ENCODE measurements at regions not wholly inside any gene's neighbourhood (a gene's known extent, or its start where the extent isn't known, plus 50 kb on each side); places are given as distances from the start of the nearest gene placed in this dataset.

DNA sequence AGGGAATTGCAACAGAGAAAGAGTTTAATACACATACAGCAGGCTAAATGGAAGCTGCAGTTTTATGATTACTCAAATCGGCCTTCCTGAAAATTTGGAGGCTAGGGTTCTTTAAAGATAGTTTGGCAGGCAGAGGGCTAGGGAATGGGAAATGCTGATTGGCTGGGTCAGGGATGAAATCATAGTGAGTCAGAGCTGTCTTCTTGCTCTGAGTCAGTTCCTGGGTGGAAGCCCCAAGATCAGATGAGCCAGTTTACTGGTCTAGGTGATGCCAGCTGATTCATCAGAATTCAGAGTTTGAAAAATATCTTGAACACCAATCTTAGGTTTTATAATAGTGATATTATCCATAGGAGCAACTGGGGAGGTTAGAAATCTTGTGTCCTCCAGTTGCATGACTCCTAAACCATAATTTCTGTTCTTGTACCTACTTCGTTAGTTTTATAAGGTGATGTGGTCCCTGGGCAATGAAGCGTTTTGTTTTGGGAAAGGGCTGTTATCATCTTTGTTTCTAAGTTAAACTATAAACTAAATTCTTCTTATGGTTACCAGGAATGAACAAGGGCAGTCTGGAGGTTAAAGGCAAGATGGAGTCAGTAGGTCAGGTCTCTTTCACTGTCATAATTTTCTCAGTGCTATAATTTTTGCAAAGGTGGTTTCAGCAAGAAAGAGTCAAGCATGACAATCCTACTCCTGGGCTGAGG is 257.8 kb upstream of the CCDC196 start:
- Histone ChIP-seq H3K4me1 (ENCODE audit: control insufficient read depth in 2 of 2, insufficient read depth in 2 of 2, low read length in 1 of 2) (no peaks in the 10 kb centered on the region), H3K9me3 (ENCODE audit: control insufficient read depth in 2 of 2, insufficient read depth in 1 of 2, low read depth in 1 of 2, low read length in 1 of 2) (peaks cover 3% of the 10 kb centered on the region in 2 donors), H3K36me3 (ENCODE audit: control insufficient read depth in 2 of 2, insufficient read depth in 2 of 2, low read length in 1 of 2) (no peaks in the 10 kb centered on the region), H3K27me3 (ENCODE audit: control insufficient read depth in 1 of 2, insufficient read depth in 2 of 2, low read length in 2 of 2) (no peaks in the 10 kb centered on the region), H3K4me3 (ENCODE audit: low read depth in 1 of 2, low read length in 2 of 2) (no peak overlapping the region), H3K27ac (ENCODE audit: low read depth in 2 of 2, low read length in 1 of 2) (no peak overlapping the region)
- WGBS, 2 donors, result 90 to 92% methylated on average over 3 of the region's 3 CpGs

DNA sequence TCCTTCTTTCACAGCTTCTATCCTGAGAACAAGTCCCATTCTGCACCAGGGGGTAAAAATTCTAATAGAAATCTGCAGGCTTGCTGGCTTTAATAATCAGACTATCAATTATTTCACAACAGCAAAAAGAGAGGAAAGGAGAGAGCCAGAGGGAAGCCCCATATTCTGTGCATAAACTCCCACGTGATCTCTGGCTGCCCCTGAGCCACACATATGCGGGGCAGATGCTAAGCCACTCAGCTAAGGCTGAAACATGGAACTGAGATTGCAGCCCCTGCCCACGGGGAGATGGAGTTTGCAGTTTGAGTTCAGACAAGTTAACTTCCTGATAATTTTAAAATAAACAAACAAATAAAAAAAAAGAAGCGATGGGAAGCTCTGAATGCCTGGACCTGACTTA is 254.4 kb upstream of the CCDC196 start:
- no peaks in the 10 kb centered on the region for H3K4me1 ChIP-seq (ENCODE audit: control insufficient read depth in 2 of 2, insufficient read depth in 2 of 2, low read length in 1 of 2)
- H3K9me3 ChIP-seq (ENCODE audit: control insufficient read depth in 2 of 2, insufficient read depth in 1 of 2, low read depth in 1 of 2, low read length in 1 of 2), result peaks cover 0 to 2% of the 10 kb centered on the region in 2 donors
- H3K36me3 ChIP-seq (ENCODE audit: control insufficient read depth in 2 of 2, insufficient read depth in 2 of 2, low read length in 1 of 2), result no peaks in the 10 kb centered on the region
- H3K4me3 ChIP-seq (ENCODE audit: low read depth in 1 of 2, low read length in 2 of 2), result no peak overlapping the region
- no peak overlapping the region for H3K27ac ChIP-seq (ENCODE audit: low read depth in 2 of 2, low read length in 1 of 2)
- 40 to 43% methylated on average over 4 of the region's 4 CpGs for WGBS, 2 donors
- H3K27me3 ChIP-seq (ENCODE audit: control insufficient read depth in 1 of 2, insufficient read depth in 2 of 2, low read length in 2 of 2), result no peaks in the 10 kb centered on the region

DNA sequence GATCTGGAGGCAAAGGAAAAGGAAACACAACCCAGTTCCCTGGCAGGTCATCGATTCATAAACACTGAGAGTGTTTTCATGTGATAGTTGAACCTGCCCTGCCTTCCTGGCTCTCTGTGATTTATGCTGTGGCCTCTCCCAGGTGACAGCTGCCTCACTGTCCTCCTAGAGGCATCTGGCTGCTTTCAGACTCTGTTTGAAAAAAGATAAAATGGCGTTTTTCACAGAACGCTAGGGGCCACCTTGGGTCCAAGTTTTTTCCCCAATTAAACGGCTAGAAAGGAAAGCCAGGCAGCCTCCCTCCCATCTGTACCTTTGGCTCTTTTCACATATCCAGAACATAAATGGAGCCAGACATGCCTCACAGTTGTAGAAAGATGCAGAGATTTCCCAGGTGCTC is 252.6 kb upstream of the CCDC196 start:
- Histone ChIP-seq H3K4me1 (ENCODE audit: control insufficient read depth in 2 of 2, insufficient read depth in 2 of 2, low read length in 1 of 2) (no peaks in the 10 kb centered on the region), H3K27ac (ENCODE audit: low read depth in 2 of 2, low read length in 1 of 2) (no peak overlapping the region), H3K36me3 (ENCODE audit: control insufficient read depth in 2 of 2, insufficient read depth in 2 of 2, low read length in 1 of 2) (no peaks in the 10 kb centered on the region), H3K9me3 (ENCODE audit: control insufficient read depth in 2 of 2, insufficient read depth in 1 of 2, low read depth in 1 of 2, low read length in 1 of 2) (no peaks in the 10 kb centered on the region), H3K27me3 (ENCODE audit: control insufficient read depth in 1 of 2, insufficient read depth in 2 of 2, low read length in 2 of 2) (no peaks in the 10 kb centered on the region), H3K4me3 (ENCODE audit: low read depth in 1 of 2, low read length in 2 of 2) (no peak overlapping the region)
- WGBS, 2 donors, result 39 to 43% methylated on average over 4 of the region's 4 CpGs

DNA sequence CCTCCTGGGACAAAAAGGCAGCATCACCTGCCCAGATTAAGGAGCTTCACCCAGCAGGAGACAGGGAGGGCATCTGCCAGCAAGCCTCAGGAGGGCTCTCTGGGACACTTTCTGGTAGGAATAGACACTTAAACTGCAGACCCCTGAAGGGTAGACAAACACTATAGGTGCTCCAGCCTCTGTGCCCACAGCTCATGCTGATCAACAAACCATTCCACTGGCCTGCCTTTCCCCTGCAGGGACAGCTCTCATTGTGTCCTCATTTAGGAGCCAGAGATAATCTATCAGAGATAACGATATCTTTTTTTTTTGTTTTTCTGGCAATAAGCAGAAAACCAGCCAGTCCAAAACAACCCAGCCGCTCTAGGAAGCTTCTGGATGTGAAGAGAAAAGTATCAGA is 251.8 kb upstream of the CCDC196 start:
- 78 to 79% methylated on average over 2 of the region's 2 CpGs for WGBS, 2 donors
- Histone ChIP-seq H3K4me3 (ENCODE audit: low read depth in 1 of 2, low read length in 2 of 2) (no peak overlapping the region), H3K9me3 (ENCODE audit: control insufficient read depth in 2 of 2, insufficient read depth in 1 of 2, low read depth in 1 of 2, low read length in 1 of 2) (no peaks in the 10 kb centered on the region), H3K4me1 (ENCODE audit: control insufficient read depth in 2 of 2, insufficient read depth in 2 of 2, low read length in 1 of 2) (no peaks in the 10 kb centered on the region), H3K36me3 (ENCODE audit: control insufficient read depth in 2 of 2, insufficient read depth in 2 of 2, low read length in 1 of 2) (no peaks in the 10 kb centered on the region), H3K27ac (ENCODE audit: low read depth in 2 of 2, low read length in 1 of 2) (no peak overlapping the region), H3K27me3 (ENCODE audit: control insufficient read depth in 1 of 2, insufficient read depth in 2 of 2, low read length in 2 of 2) (no peaks in the 10 kb centered on the region)

DNA sequence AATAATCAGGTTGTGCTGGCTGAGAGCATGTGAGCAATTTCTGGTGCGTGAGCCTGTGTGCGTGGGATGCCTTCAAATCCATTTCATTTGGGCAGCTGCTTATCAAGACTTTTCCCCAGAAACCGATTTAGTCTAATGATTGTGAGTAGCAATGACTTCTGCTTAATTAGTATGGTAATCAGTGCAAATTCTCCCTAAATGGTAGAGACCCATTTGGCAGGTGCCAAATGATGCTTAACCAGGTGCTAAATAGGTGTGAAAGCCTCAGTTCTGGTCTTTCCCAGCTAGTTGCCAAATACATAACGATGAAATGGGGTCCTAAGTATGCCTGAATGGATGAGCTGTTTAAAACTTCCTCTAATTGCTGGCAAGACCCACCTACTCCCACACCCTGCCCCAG is 248.4 kb upstream of the CCDC196 start:
- Histone ChIP-seq H3K36me3 (ENCODE audit: control insufficient read depth in 2 of 2, insufficient read depth in 2 of 2, low read length in 1 of 2) (no peaks in the 10 kb centered on the region), H3K27ac (ENCODE audit: low read depth in 2 of 2, low read length in 1 of 2) (no peak overlapping the region), H3K4me1 (ENCODE audit: control insufficient read depth in 2 of 2, insufficient read depth in 2 of 2, low read length in 1 of 2) (no peaks in the 10 kb centered on the region), H3K4me3 (ENCODE audit: low read depth in 1 of 2, low read length in 2 of 2) (no peak overlapping the region), H3K27me3 (ENCODE audit: control insufficient read depth in 1 of 2, insufficient read depth in 2 of 2, low read length in 2 of 2) (no peaks in the 10 kb centered on the region), H3K9me3 (ENCODE audit: control insufficient read depth in 2 of 2, insufficient read depth in 1 of 2, low read depth in 1 of 2, low read length in 1 of 2) (no peaks in the 10 kb centered on the region)
- 71 to 73% methylated on average over 4 of the region's 4 CpGs for WGBS, 2 donors

DNA sequence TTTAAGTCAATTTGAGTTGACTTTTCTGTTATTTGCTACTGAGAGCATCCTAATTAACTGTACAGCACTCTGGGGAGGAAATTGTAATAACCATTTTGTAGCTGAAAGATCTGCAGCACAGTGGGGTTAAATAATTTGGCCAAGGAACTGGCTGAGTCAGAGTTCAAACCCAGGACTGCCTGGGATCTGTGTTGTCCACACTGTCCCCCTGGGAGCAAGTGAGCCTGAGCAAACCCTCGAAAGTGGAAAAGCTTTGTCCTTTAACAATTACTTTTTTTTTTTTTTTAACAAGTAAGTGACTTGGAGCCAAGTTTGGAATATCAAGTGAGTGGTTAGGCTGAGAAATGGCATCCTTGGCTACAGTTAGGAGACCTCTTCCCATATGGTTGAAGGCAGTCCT is 247.2 kb upstream of the CCDC196 start:
- H3K36me3 ChIP-seq (ENCODE audit: control insufficient read depth in 2 of 2, insufficient read depth in 2 of 2, low read length in 1 of 2), result no peaks in the 10 kb centered on the region
- WGBS, 2 donors, result 48 to 65% methylated on average over 1 of the region's 1 CpG
- no peak overlapping the region for H3K4me3 ChIP-seq (ENCODE audit: low read depth in 1 of 2, low read length in 2 of 2)
- no peak overlapping the region for H3K27ac ChIP-seq (ENCODE audit: low read depth in 2 of 2, low read length in 1 of 2)
- H3K9me3 ChIP-seq (ENCODE audit: control insufficient read depth in 2 of 2, insufficient read depth in 1 of 2, low read depth in 1 of 2, low read length in 1 of 2), result no peaks in the 10 kb centered on the region
- H3K27me3 ChIP-seq (ENCODE audit: control insufficient read depth in 1 of 2, insufficient read depth in 2 of 2, low read length in 2 of 2), result no peaks in the 10 kb centered on the region
- H3K4me1 ChIP-seq (ENCODE audit: control insufficient read depth in 2 of 2, insufficient read depth in 2 of 2, low read length in 1 of 2), result no peaks in the 10 kb centered on the region

DNA sequence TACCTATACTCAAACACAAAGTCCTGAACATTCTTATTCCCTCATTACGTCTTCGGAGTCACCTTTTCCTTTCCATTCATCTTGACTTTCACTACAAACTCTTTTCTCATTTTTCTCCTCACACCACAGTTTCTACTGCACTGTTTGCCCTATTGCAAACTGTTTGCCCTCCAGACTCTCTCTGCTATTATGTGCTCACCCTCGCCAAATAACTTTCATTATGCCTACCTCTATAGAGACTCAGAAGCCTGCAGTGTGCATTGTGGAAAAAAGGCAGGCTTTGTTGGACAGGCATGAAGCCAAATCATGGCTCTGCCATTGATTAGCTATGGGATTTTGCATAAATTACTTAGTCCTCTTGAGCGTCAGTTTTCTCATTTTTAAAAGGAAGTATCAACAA is 246.6 kb upstream of the CCDC196 start:
- H3K9me3 ChIP-seq (ENCODE audit: control insufficient read depth in 2 of 2, insufficient read depth in 1 of 2, low read depth in 1 of 2, low read length in 1 of 2), result no peaks in the 10 kb centered on the region
- WGBS, 2 donors, result 59 to 66% methylated on average over 4 of the region's 4 CpGs
- no peaks in the 10 kb centered on the region for H3K4me1 ChIP-seq (ENCODE audit: control insufficient read depth in 2 of 2, insufficient read depth in 2 of 2, low read length in 1 of 2)
- no peak overlapping the region for H3K27ac ChIP-seq (ENCODE audit: low read depth in 2 of 2, low read length in 1 of 2)
- H3K4me3 ChIP-seq (ENCODE audit: low read depth in 1 of 2, low read length in 2 of 2), result no peak overlapping the region
- H3K27me3 ChIP-seq (ENCODE audit: control insufficient read depth in 1 of 2, insufficient read depth in 2 of 2, low read length in 2 of 2), result no peaks in the 10 kb centered on the region
- H3K36me3 ChIP-seq (ENCODE audit: control insufficient read depth in 2 of 2, insufficient read depth in 2 of 2, low read length in 1 of 2), result no peaks in the 10 kb centered on the region

DNA sequence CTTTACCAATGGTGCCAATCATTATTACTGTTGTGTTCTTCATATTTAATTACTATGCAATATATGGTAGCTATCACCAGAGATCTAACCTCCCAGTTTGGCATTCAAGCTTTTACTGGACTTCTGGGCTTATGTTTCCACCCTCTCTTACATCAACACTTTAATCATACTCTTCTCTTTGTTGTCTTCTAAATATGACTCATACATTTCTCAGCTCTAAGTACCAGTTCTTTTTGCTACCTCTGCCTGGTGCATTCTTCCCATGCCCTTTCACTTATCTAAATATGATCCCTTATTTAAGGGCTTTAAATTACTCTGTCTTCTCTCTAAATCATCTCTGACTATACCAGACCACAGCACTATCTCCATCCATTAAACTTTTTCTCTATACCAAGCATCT is 246.1 kb upstream of the CCDC196 start:
- Histone ChIP-seq H3K4me3 (ENCODE audit: low read depth in 1 of 2, low read length in 2 of 2) (no peak overlapping the region), H3K4me1 (ENCODE audit: control insufficient read depth in 2 of 2, insufficient read depth in 2 of 2, low read length in 1 of 2) (no peaks in the 10 kb centered on the region), H3K9me3 (ENCODE audit: control insufficient read depth in 2 of 2, insufficient read depth in 1 of 2, low read depth in 1 of 2, low read length in 1 of 2) (no peaks in the 10 kb centered on the region), H3K27me3 (ENCODE audit: control insufficient read depth in 1 of 2, insufficient read depth in 2 of 2, low read length in 2 of 2) (no peaks in the 10 kb centered on the region), H3K36me3 (ENCODE audit: control insufficient read depth in 2 of 2, insufficient read depth in 2 of 2, low read length in 1 of 2) (no peaks in the 10 kb centered on the region), H3K27ac (ENCODE audit: low read depth in 2 of 2, low read length in 1 of 2) (no peak overlapping the region)

DNA sequence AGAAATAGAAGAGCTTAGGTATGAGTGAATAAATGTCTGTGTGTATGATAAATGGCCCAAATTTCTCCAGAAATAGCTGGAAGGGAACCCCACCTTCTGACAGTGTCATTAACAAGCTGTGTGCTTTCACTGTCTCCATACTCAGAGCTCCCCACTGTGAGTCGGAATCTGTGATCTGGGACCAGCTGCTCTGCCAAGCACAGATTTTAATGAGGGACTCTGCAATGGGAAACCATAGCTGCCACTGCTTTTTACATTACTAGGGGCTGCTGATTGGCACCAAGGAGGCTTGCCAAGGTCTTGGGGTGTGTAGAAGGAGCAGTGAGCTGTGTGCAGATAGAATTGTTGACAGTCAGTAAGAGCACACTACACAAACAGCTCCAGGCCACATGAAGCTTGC is 244.2 kb upstream of the CCDC196 start:
- Histone ChIP-seq H3K4me3 (ENCODE audit: low read depth in 1 of 2, low read length in 2 of 2) (no peak overlapping the region), H3K27ac (ENCODE audit: low read depth in 2 of 2, low read length in 1 of 2) (no peak overlapping the region), H3K9me3 (ENCODE audit: control insufficient read depth in 2 of 2, insufficient read depth in 1 of 2, low read depth in 1 of 2, low read length in 1 of 2) (no peaks in the 10 kb centered on the region), H3K4me1 (ENCODE audit: control insufficient read depth in 2 of 2, insufficient read depth in 2 of 2, low read length in 1 of 2) (no peaks in the 10 kb centered on the region), H3K36me3 (ENCODE audit: control insufficient read depth in 2 of 2, insufficient read depth in 2 of 2, low read length in 1 of 2) (no peaks in the 10 kb centered on the region), H3K27me3 (ENCODE audit: control insufficient read depth in 1 of 2, insufficient read depth in 2 of 2, low read length in 2 of 2) (no peaks in the 10 kb centered on the region)
- WGBS, 2 donors, result 73% methylated on average over 1 of the region's 1 CpG

DNA sequence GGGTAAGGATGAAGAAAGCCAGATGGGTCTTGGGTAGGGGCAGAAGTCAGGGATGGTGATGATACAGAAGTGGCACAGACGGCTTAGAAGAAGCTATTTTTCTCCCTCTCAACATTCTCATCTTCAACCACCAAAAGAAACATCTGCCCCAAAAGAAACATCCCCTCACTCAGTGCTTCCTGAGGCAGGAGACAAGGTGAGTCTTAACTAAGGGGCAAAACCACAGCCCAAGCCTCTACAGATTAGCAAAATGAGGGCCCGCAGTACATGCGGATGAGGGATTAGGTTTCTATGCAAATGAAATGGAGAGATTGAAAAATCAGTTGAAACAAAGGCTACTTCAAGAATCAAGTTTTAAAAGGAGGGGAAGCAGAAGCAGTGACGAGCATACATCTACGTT is 241.3 kb upstream of the CCDC196 start:
- WGBS, 2 donors, result 89 to 92% methylated on average over 5 of the region's 5 CpGs
- H3K4me3 ChIP-seq (ENCODE audit: low read depth in 1 of 2, low read length in 2 of 2), result no peak overlapping the region
- no peaks in the 10 kb centered on the region for H3K4me1 ChIP-seq (ENCODE audit: control insufficient read depth in 2 of 2, insufficient read depth in 2 of 2, low read length in 1 of 2)
- no peaks in the 10 kb centered on the region for H3K36me3 ChIP-seq (ENCODE audit: control insufficient read depth in 2 of 2, insufficient read depth in 2 of 2, low read length in 1 of 2)
- no peak overlapping the region for H3K27ac ChIP-seq (ENCODE audit: low read depth in 2 of 2, low read length in 1 of 2)
- H3K27me3 ChIP-seq (ENCODE audit: control insufficient read depth in 1 of 2, insufficient read depth in 2 of 2, low read length in 2 of 2), result no peaks in the 10 kb centered on the region
- no peaks in the 10 kb centered on the region for H3K9me3 ChIP-seq (ENCODE audit: control insufficient read depth in 2 of 2, insufficient read depth in 1 of 2, low read depth in 1 of 2, low read length in 1 of 2)

Data from esophagus (tissue), 2 donors.